HL-60 (cell line): ENCODE measurements at regions not wholly inside any gene's neighbourhood (a gene's known extent, or its start where the extent isn't known, plus 50 kb on each side); places are given as distances from the start of the nearest gene placed in this dataset.

ENCODE experiments used
- GABPA ChIP-seq: IDR thresholded peaks from 2 replicates; pipeline ENCODE4 v1.6.1; 2012; ENCODE audit warnings: low read depth
- POLR2AphosphoS5 ChIP-seq: IDR thresholded peaks from 2 replicates; pipeline ENCODE4 v1.6.1; 2012; ENCODE audit warnings: low read depth
- SPI1 ChIP-seq: IDR thresholded peaks from 2 replicates; pipeline ENCODE4 v1.6.1; 2012; ENCODE audit warnings: low read depth, mild to moderate bottlenecking, borderline replicate concordance
- TF ChIP-seq, protein P1 (sequence below): IDR thresholded peaks from one replicate; pipeline ENCODE4 v1.5.1; 2011; ENCODE audit warnings: low read length, control low read depth, inconsistent platforms; ENCODE audit not compliant: insufficient read depth
- TF ChIP-seq, protein P2 (sequence below): IDR thresholded peaks from 2 replicates; pipeline ENCODE4 v1.6.1; 2012; ENCODE audit warnings: low read depth; ENCODE audit not compliant: insufficient replicate concordance

DNA sequence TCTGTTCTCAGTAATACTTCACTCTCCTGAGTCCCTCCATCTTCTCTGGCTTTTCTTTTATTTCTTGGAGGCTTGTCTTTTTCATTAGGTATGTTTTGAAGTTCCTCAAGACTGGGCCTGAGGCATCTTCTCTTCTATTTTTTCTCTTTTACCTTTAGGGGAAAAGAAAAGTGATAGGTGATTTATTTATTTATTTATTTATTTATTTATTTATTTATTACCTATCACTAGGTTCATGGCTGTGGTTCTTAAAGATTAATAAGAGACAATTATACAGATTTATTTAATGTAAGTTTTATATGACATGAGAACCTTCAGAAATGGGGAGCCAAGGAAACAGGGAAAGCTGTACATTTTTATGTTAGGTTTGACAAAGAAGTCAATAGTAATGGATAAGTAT, 330.3 kb upstream of the RBMS3 start:
- TF ChIP-seq, protein P1, sequence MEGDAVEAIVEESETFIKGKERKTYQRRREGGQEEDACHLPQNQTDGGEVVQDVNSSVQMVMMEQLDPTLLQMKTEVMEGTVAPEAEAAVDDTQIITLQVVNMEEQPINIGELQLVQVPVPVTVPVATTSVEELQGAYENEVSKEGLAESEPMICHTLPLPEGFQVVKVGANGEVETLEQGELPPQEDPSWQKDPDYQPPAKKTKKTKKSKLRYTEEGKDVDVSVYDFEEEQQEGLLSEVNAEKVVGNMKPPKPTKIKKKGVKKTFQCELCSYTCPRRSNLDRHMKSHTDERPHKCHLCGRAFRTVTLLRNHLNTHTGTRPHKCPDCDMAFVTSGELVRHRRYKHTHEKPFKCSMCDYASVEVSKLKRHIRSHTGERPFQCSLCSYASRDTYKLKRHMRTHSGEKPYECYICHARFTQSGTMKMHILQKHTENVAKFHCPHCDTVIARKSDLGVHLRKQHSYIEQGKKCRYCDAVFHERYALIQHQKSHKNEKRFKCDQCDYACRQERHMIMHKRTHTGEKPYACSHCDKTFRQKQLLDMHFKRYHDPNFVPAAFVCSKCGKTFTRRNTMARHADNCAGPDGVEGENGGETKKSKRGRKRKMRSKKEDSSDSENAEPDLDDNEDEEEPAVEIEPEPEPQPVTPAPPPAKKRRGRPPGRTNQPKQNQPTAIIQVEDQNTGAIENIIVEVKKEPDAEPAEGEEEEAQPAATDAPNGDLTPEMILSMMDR: no peak
- TF ChIP-seq POLR2AphosphoS5 (no peak), SPI1 (no peak), GABPA (no peak)
- TF ChIP-seq, protein P2, sequence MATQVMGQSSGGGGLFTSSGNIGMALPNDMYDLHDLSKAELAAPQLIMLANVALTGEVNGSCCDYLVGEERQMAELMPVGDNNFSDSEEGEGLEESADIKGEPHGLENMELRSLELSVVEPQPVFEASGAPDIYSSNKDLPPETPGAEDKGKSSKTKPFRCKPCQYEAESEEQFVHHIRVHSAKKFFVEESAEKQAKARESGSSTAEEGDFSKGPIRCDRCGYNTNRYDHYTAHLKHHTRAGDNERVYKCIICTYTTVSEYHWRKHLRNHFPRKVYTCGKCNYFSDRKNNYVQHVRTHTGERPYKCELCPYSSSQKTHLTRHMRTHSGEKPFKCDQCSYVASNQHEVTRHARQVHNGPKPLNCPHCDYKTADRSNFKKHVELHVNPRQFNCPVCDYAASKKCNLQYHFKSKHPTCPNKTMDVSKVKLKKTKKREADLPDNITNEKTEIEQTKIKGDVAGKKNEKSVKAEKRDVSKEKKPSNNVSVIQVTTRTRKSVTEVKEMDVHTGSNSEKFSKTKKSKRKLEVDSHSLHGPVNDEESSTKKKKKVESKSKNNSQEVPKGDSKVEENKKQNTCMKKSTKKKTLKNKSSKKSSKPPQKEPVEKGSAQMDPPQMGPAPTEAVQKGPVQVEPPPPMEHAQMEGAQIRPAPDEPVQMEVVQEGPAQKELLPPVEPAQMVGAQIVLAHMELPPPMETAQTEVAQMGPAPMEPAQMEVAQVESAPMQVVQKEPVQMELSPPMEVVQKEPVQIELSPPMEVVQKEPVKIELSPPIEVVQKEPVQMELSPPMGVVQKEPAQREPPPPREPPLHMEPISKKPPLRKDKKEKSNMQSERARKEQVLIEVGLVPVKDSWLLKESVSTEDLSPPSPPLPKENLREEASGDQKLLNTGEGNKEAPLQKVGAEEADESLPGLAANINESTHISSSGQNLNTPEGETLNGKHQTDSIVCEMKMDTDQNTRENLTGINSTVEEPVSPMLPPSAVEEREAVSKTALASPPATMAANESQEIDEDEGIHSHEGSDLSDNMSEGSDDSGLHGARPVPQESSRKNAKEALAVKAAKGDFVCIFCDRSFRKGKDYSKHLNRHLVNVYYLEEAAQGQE: no peak
